IMR-90 (cell line): ENCODE measurements at regions not wholly inside any gene's neighbourhood (a gene's known extent, or its start where the extent isn't known, plus 50 kb on each side); places are given as distances from the start of the nearest gene placed in this dataset.

ENCODE experiments used
- ATAC-seq: fragments of 200-7000 bp; cut with Tn5 transposase; 2 replicates; pipeline ENCODE4 v1.9.1; 2020; ENCODE audit warnings: low read depth, mild to moderate bottlenecking, moderate library complexity
- BruUV-seq: library from RNA; stranded (reverse); fragments of 400-500 nt; replicated peaks from 2 replicates; lab custom pipeline; 2021; lab: Mats Ljungman, UMichigan
- CTCF ChIA-PET: fragments of 300-600 bp; formaldehyde crosslinking; extraction: SDS; loops from one replicate; lab custom pipeline; 2021; ENCODE audit warnings: antibody characterized with exemption; lab: Yijun Ruan, JAX
- POLR2A ChIA-PET: fragments of 300-600 bp; sonication (Branson Sonifier 250); formaldehyde crosslinking; loops from one replicate; lab custom pipeline; 2022; ENCODE audit warnings: antibody characterized with exemption; ENCODE audit not compliant: unreplicated experiment; lab: Charles Lee
- DNase-seq: peaks from one replicate; pipeline ENCODE4 v3.0.0; 2013
- H2AFZ ChIP-seq: replicated peaks from 2 replicates; pipeline ENCODE3; 2013; ENCODE audit warnings: low read length, mild to moderate bottlenecking; ENCODE audit not compliant: poor library complexity
- H2AK5ac ChIP-seq: 2 replicates; pipeline ENCODE4 v1.6.1; 2013; ENCODE audit warnings: low read depth, low read length, inconsistent platforms
- H2AK9ac ChIP-seq: replicated peaks from 2 replicates; pipeline ENCODE3; 2013; ENCODE audit warnings: mild to moderate bottlenecking, low read depth, low read length, moderate library complexity; ENCODE audit not compliant: poor library complexity
- H2BK120ac ChIP-seq: 2 replicates; pipeline ENCODE4 v1.6.1; 2013; ENCODE audit warnings: low read depth, low read length, inconsistent platforms
- H2BK15ac ChIP-seq: 3 replicates; pipeline ENCODE4 v1.6.1; 2013; ENCODE audit warnings: low read depth, low read length, inconsistent platforms
- H2BK20ac ChIP-seq: 2 replicates; pipeline ENCODE4 v1.6.1; 2013; ENCODE audit warnings: low read depth, mild to moderate bottlenecking, inconsistent platforms, low read length, moderate library complexity
- H2BK5ac ChIP-seq: 2 replicates; pipeline ENCODE4 v1.6.1; 2013; ENCODE audit warnings: mild to moderate bottlenecking, low read depth, low read length, inconsistent platforms; ENCODE audit not compliant: poor library complexity, severe bottlenecking
- H3K14ac ChIP-seq: replicated peaks from 2 replicates; pipeline ENCODE4 v1.6.1; 2013; ENCODE audit warnings: low read depth, low read length, inconsistent platforms
- H3K18ac ChIP-seq: 2 replicates; pipeline ENCODE4 v1.6.1; 2013; ENCODE audit warnings: low read depth, low read length, control low read depth
- H3K23ac ChIP-seq: 2 replicates; pipeline ENCODE4 v1.6.1; 2013; ENCODE audit warnings: low read depth, low read length, inconsistent platforms
- H3K27ac ChIP-seq: 2 replicates; pipeline ENCODE4 v1.5.1; 2013; ENCODE audit warnings: mild to moderate bottlenecking, control low read depth, low read length; ENCODE audit not compliant: insufficient read depth
- H3K27me3 ChIP-seq: 2 replicates; pipeline ENCODE4 v1.6.1; 2013; ENCODE audit warnings: low read length; ENCODE audit not compliant: control insufficient read depth, insufficient read depth
- H3K36me3 ChIP-seq: 2 replicates; pipeline ENCODE4 v1.6.1; 2013; ENCODE audit warnings: low read length, mixed read lengths; ENCODE audit not compliant: control insufficient read depth, insufficient read depth
- H3K4ac ChIP-seq: 2 replicates; pipeline ENCODE4 v1.6.1; 2013; ENCODE audit warnings: low read depth, low read length, inconsistent platforms
- H3K4me1 ChIP-seq: 2 replicates; pipeline ENCODE4 v1.6.1; 2013; ENCODE audit warnings: low read length, mixed read lengths; ENCODE audit not compliant: control insufficient read depth, insufficient read depth
- H3K4me2 ChIP-seq: 2 replicates; pipeline ENCODE4 v1.6.1; 2013; ENCODE audit warnings: low read depth, mild to moderate bottlenecking, control low read depth, low read length, moderate library complexity
- H3K4me3 ChIP-seq: 2 replicates; pipeline ENCODE4 v1.5.1; 2013; ENCODE audit warnings: low read depth, mild to moderate bottlenecking, control low read depth, low read length, moderate library complexity; ENCODE audit not compliant: insufficient read depth
- H3K56ac ChIP-seq: 2 replicates; pipeline ENCODE4 v1.6.1; 2013; ENCODE audit warnings: low read length, inconsistent platforms; ENCODE audit not compliant: insufficient read depth; ENCODE audit errors: extremely low read depth
- H3K79me1 ChIP-seq, 2 experiments: 2 replicates each; pipeline ENCODE4 v1.6.1; 2013; ENCODE audit warnings: low read length in 2 of 2, inconsistent platforms in 1 of 2, low read depth in 1 of 2
- H3K9ac ChIP-seq: 2 replicates; pipeline ENCODE4 v1.6.1; 2013; ENCODE audit warnings: low read depth, low read length, control low read depth
- H3K9me1 ChIP-seq: 2 replicates; pipeline ENCODE4 v1.6.1; 2013; ENCODE audit warnings: low read length, inconsistent platforms; ENCODE audit not compliant: insufficient read depth
- H3K9me3 ChIP-seq: 2 replicates; pipeline ENCODE4 v1.6.1; 2013; ENCODE audit warnings: low read length; ENCODE audit not compliant: control insufficient read depth, insufficient read depth
- H4K20me1 ChIP-seq: 2 replicates; pipeline ENCODE4 v1.6.1; 2013; ENCODE audit warnings: low read length, inconsistent platforms; ENCODE audit not compliant: insufficient read depth
- H4K5ac ChIP-seq: 2 replicates; pipeline ENCODE4 v1.6.1; 2013; ENCODE audit warnings: mild to moderate bottlenecking, low read depth, low read length, control low read depth
- H4K8ac ChIP-seq, 2 experiments: 2 replicates each; pipeline ENCODE4 v1.6.1; 2013; ENCODE audit warnings: low read depth in 2 of 2, low read length in 2 of 2, control low read depth in 1 of 2, inconsistent platforms in 1 of 2
- H4K91ac ChIP-seq: 2 replicates; pipeline ENCODE4 v1.6.1; 2013; ENCODE audit warnings: low read depth, low read length, inconsistent platforms; ENCODE audit not compliant: insufficient read depth
- CEBPB ChIP-seq: IDR thresholded peaks from 2 replicates; pipeline ENCODE4 v1.6.1; 2012; ENCODE audit warnings: low read depth, low read length, improper control_type of control experiment
- CTCF ChIP-seq: conservative IDR thresholded peaks from 2 replicates; pipeline ENCODE4 v1.5.1; 2012; ENCODE audit warnings: mild to moderate bottlenecking, low read depth, low read length, improper control_type of control experiment
- ELK1 ChIP-seq: fragments of 150-350 bp; IDR thresholded peaks from 2 replicates; pipeline ENCODE4 v1.6.1; 2016; ENCODE audit warnings: low read depth, mild to moderate bottlenecking, low read length, moderate library complexity, borderline replicate concordance
- FOS ChIP-seq: fragments of 150-350 bp; IDR thresholded peaks from 2 replicates; pipeline ENCODE4 v1.6.1; 2016; ENCODE audit warnings: low read depth, low read length
- MAFK ChIP-seq: IDR thresholded peaks from 2 replicates; pipeline ENCODE4 v1.6.1; 2012; ENCODE audit warnings: low read depth, low read length, improper control_type of control experiment
- MAZ ChIP-seq: IDR thresholded peaks from 2 replicates; pipeline ENCODE4 v1.6.1; 2012; ENCODE audit warnings: low read depth, mild to moderate bottlenecking, low read length, improper control_type of control experiment, moderate library complexity, borderline replicate concordance
- MXI1 ChIP-seq: IDR thresholded peaks from 2 replicates; pipeline ENCODE4 v1.6.1; 2012; ENCODE audit warnings: low read depth, mild to moderate bottlenecking, low read length, moderate library complexity, borderline replicate concordance
- NFE2L2 ChIP-seq: fragments of 150-350 bp; IDR thresholded peaks from 2 replicates; pipeline ENCODE4 v1.6.1; 2016; ENCODE audit warnings: low read depth, mild to moderate bottlenecking, low read length
- POLR2A ChIP-seq: IDR thresholded peaks from 2 replicates; pipeline ENCODE4 v1.6.1; 2012; ENCODE audit warnings: mild to moderate bottlenecking, low read depth, low read length
- RAD21 ChIP-seq: IDR thresholded peaks from 2 replicates; pipeline ENCODE4 v1.6.1; 2012; ENCODE audit warnings: low read length, improper control_type of control experiment
- RCOR1 ChIP-seq: IDR thresholded peaks from 2 replicates; pipeline ENCODE4 v1.6.1; 2012; ENCODE audit warnings: mild to moderate bottlenecking, low read length, improper control_type of control experiment; ENCODE audit not compliant: insufficient replicate concordance
- RFX5 ChIP-seq: IDR thresholded peaks from 2 replicates; pipeline ENCODE4 v1.8.0; 2012; ENCODE audit warnings: low read depth, mild to moderate bottlenecking, low read length, moderate library complexity
- SMC3 ChIP-seq: fragments of 150-350 bp; IDR thresholded peaks from 2 replicates; pipeline ENCODE4 v1.6.1; 2016; ENCODE audit warnings: low read depth, mild to moderate bottlenecking, antibody characterized with exemption, low read length, moderate library complexity
- USF2 ChIP-seq: fragments of 150-350 bp; IDR thresholded peaks from 2 replicates; pipeline ENCODE4 v1.6.1; 2017; ENCODE audit warnings: mild to moderate bottlenecking, antibody characterized with exemption, low read length, low read depth
- WGBS, 2 experiments: methylation state at CpG; one replicate each; pipeline versions ENCODE4 v1.1.5 to v1.1.7; 2013; ENCODE audit warnings: missing lambda C conversion rate in 2 of 2; ENCODE audit not compliant: insufficient read length in 1 of 2; ENCODE audit errors: extremely low coverage in 2 of 2; 5-methylcytosine and 5-hydroxymethylcytosine counted together
- dilution Hi-C: fragments of 300-500 bp; cut with HindIII; formaldehyde crosslinking; loops from one replicate; pipeline ENCODE4 v1.14.3; 2018; ENCODE audit warnings: low sequenced_read_pairs; ENCODE audit not compliant: unreplicated experiment
- in situ Hi-C: fragments of 300-500 bp; cut with MboI; formaldehyde crosslinking; loops from 3 replicates; pipeline ENCODE4 v1.14.3; 2019; ENCODE audit warnings: low sequenced_read_pairs, inconsistent platforms, mixed read lengths
- intact Hi-C: fragments of 100-400 bp; cut with micrococcal nuclease; formaldehyde crosslinking; loops from 2 replicates; pipeline ENCODE4 v1.10.0; 2022

- WGBS, 2 experiments = no CpG with 5 or more reads among the region's 12 CpGs
- H3K27me3 ChIP-seq = no peaks in the 10 kb centered on the region; the same call in 1 of the 2 replicates
- no peak overlapping the region for H3K4me3 ChIP-seq
- H3K4ac ChIP-seq = no peak overlapping the region
- H2AK5ac ChIP-seq = no peak overlapping the region
- dilution Hi-C loops = no loop called here
- H3K9me1 ChIP-seq = no peaks in the 10 kb centered on the region
- H4K8ac ChIP-seq = no peak overlapping the region
- in situ Hi-C loops = loop anchor here (25.0 kb wide), 1 partner anchor 326 kb away; no protein-coding TSS in a partner anchor
- no peak overlapping the region for H2BK120ac ChIP-seq
- TF ChIP-seq RFX5 = no peak
- no peak for TF ChIP-seq NFE2L2
- no peak for TF ChIP-seq ELK1
- no peak for TF ChIP-seq RCOR1
- TF ChIP-seq POLR2A = no peak
- no peak for TF ChIP-seq RAD21
- TF ChIP-seq MAZ = no peak
- TF ChIP-seq MAFK = no peak
- no peak for TF ChIP-seq CTCF
- TF ChIP-seq SMC3 = no peak
- no peak for TF ChIP-seq CEBPB
- no peak for TF ChIP-seq MXI1
- no peak for TF ChIP-seq USF2
- no peak for TF ChIP-seq FOS
- ATAC-seq = peak; percentile 24; the same call in 1 of the 2 replicates
- no peak overlapping the region for H4K5ac ChIP-seq
- no peak overlapping the region for H3K23ac ChIP-seq
- no peak overlapping the region for H3K18ac ChIP-seq
- no peak overlapping the region for H2BK15ac ChIP-seq
- H3K4me1 ChIP-seq = peaks cover 2% of the 10 kb centered on the region; the same call in 1 of the 2 replicates
- intact Hi-C loops = no loop called here
- CTCF ChIA-PET = interaction anchor here (0.7 to 1.8 kb wide), 2 partner anchors 8 to 9 kb away, joined by 3 to 4 read pairs; no protein-coding TSS in a partner anchor
- H2AK9ac ChIP-seq = no peak overlapping the region
- no peak overlapping the region for H3K14ac ChIP-seq
- no peak overlapping the region for H3K9ac ChIP-seq
- H2BK20ac ChIP-seq = no peak overlapping the region
- no peaks in the 10 kb centered on the region for H3K79me1 ChIP-seq
- no peaks in the 10 kb centered on the region for H4K20me1 ChIP-seq
- no peak overlapping the region for H3K27ac ChIP-seq
- POLR2A ChIA-PET = no interaction called here
- H2AFZ ChIP-seq = no peak overlapping the region
- no peaks in the 10 kb centered on the region for H3K9me3 ChIP-seq
- DNase-seq = peak; percentile 4
- no peaks in the 10 kb centered on the region for H3K36me3 ChIP-seq
- no peak overlapping the region for H4K91ac ChIP-seq
- no peak overlapping the region for H2BK5ac ChIP-seq
- H3K56ac ChIP-seq = no peak overlapping the region
- BruUV-seq = no TSS peak
- no peak overlapping the region for H3K4me2 ChIP-seq
Observed at GRCh38 chr5:174410716-174411478, 313.5 kb upstream of the MSX2 start.
